ENCODE measurements at regions not wholly inside any gene's neighbourhood (a gene's known extent, or its start where the extent isn't known, plus 50 kb on each side); places are given as distances from the start of the nearest gene placed in this dataset.

DNA sequence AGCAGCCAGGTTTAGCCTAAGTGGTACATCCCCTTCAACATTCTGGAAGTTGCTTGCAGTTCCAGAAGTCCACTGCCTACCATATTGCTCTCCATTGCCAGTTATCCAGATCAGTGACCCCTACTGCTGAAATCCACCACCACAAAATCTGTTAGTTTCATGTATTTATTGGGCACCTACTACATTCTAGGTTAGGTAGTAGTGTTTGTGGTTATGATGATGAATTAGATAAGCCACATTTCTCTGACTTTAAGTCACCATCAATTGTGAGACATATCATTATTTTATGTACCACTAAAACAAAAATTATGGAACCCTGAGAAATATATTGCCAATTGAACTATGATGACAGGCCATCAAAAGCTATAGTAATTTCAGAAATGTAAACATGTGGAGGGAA lies 139.5 kb upstream of the PKDCC start:
- TF ChIP-seq, protein P1, sequence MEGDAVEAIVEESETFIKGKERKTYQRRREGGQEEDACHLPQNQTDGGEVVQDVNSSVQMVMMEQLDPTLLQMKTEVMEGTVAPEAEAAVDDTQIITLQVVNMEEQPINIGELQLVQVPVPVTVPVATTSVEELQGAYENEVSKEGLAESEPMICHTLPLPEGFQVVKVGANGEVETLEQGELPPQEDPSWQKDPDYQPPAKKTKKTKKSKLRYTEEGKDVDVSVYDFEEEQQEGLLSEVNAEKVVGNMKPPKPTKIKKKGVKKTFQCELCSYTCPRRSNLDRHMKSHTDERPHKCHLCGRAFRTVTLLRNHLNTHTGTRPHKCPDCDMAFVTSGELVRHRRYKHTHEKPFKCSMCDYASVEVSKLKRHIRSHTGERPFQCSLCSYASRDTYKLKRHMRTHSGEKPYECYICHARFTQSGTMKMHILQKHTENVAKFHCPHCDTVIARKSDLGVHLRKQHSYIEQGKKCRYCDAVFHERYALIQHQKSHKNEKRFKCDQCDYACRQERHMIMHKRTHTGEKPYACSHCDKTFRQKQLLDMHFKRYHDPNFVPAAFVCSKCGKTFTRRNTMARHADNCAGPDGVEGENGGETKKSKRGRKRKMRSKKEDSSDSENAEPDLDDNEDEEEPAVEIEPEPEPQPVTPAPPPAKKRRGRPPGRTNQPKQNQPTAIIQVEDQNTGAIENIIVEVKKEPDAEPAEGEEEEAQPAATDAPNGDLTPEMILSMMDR (IDR thresholded peaks at IDR 0.05): no peak
- no peak for TF ChIP-seq POLR2A (IDR thresholded peaks at IDR 0.05)
- no peak for TF ChIP-seq POLR2AphosphoS5 (IDR thresholded peaks at IDR 0.05)
- no peak for TF ChIP-seq EP300 (IDR thresholded peaks at IDR 0.05)
